Astrocyte (in vitro differentiated cells and primary cell): ENCODE measurements at regions not wholly inside any gene's neighbourhood (a gene's known extent, or its start where the extent isn't known, plus 50 kb on each side); places are given as distances from the start of the nearest gene placed in this dataset.

Experiments used
- EZH2 ChIP-seq: IDR thresholded peaks from 2 replicates; pipeline ENCODE4 v1.6.1; 2012; ENCODE audit warnings: mild to moderate bottlenecking, low read length, inconsistent platforms; ENCODE audit not compliant: insufficient read depth
- TF ChIP-seq, protein P1 (sequence below): IDR thresholded peaks from 2 replicates; pipeline ENCODE4 v1.5.1; 2011; ENCODE audit warnings: low read depth, mild to moderate bottlenecking, inconsistent platforms, low read length, moderate library complexity; ENCODE audit not compliant: insufficient read depth

DNA sequence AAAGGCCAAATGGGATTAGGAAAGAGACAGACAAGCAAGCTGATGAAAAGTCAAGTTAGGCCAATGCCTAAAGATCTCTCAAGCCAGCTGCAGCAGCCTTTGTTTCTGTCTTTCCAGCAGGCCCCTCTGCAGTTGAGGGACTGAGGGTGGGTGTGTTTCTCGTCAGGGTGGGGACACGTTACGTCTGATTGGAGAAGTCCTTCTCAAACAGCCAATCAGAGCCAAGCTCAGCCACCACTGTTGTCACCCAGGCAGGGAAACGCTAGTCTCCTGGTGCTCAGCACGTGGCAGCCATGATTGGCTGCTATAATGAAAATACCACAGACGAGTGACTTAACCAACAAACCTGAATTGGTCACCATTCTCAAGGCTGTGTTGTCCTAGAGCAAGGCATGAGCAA lies 177.1 kb upstream of the LCORL start:
- TF ChIP-seq, protein P1, sequence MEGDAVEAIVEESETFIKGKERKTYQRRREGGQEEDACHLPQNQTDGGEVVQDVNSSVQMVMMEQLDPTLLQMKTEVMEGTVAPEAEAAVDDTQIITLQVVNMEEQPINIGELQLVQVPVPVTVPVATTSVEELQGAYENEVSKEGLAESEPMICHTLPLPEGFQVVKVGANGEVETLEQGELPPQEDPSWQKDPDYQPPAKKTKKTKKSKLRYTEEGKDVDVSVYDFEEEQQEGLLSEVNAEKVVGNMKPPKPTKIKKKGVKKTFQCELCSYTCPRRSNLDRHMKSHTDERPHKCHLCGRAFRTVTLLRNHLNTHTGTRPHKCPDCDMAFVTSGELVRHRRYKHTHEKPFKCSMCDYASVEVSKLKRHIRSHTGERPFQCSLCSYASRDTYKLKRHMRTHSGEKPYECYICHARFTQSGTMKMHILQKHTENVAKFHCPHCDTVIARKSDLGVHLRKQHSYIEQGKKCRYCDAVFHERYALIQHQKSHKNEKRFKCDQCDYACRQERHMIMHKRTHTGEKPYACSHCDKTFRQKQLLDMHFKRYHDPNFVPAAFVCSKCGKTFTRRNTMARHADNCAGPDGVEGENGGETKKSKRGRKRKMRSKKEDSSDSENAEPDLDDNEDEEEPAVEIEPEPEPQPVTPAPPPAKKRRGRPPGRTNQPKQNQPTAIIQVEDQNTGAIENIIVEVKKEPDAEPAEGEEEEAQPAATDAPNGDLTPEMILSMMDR: no peak
- TF ChIP-seq EZH2: no peak
